Vagina (tissue), 2 donors: ENCODE measurements at regions not wholly inside any gene's neighbourhood (a gene's known extent, or its start where the extent isn't known, plus 50 kb on each side); places are given as distances from the start of the nearest gene placed in this dataset.
A peak's percentile ranks its signal among the peaks of the same experiment; 100 is the strongest.

Source experiments
- DNase-seq, 2 donors: peaks; one replicate each; pipeline ENCODE4 v3.0.0-alpha.2; 2017; ENCODE audit errors: extremely low spot score in 2 of 2
- H3K27ac ChIP-seq: fragments of 200-600 bp; sonication (generic); one replicate; pipeline ENCODE4 v1.5.1; 2019
- H3K27me3 ChIP-seq: fragments of 200-600 bp; sonication (generic); one replicate; pipeline ENCODE4 v1.5.1; 2019
- H3K36me3 ChIP-seq, 2 donors: fragments of 200-600 bp; sonication (generic); one replicate each; pipeline ENCODE4 v1.5.1; 2017 to 2019
- H3K4me1 ChIP-seq: fragments of 200-600 bp; sonication (generic); one replicate; pipeline ENCODE4 v1.5.1; 2019
- H3K4me3 ChIP-seq, 2 donors: fragments of 200-600 bp; sonication (generic); 1 replicate in 1 of 2; 2 replicates in 1 of 2; pipeline ENCODE4 v1.5.1; 2016 to 2019
- H3K9me3 ChIP-seq: fragments of 200-600 bp; sonication (generic); one replicate; pipeline ENCODE4 v1.5.1; 2019
- POLR2A ChIP-seq, 2 donors: fragments of 450-650 bp; IDR thresholded peaks; one replicate each; pipeline ENCODE4 v1.6.1; 2017; ENCODE audit warnings: antibody characterized with exemption in 2 of 2, mild to moderate bottlenecking in 2 of 2, moderate library complexity in 2 of 2
- POLR2AphosphoS5 ChIP-seq, 2 donors: sonication (generic); formaldehyde crosslinking; IDR thresholded peaks; one replicate each; pipeline ENCODE4 v1.9.0; 2017; ENCODE audit warnings: antibody characterized with exemption in 2 of 2, mild to moderate bottlenecking in 2 of 2, low read depth in 1 of 2; ENCODE audit not compliant: insufficient read depth in 1 of 2
- intact Hi-C: fragments of 100-400 bp; cut with DNase I; formaldehyde crosslinking; loops from one replicate; pipeline ENCODE4 v1.15.1; 2023
- TF ChIP-seq, protein P1 (sequence below), 3 experiments: fragments of 450-650 bp in 2 of 3; fragments of 200-600 bp in 1 of 3; sonication (generic) in 1 of 3; IDR thresholded peaks; one replicate each; pipeline ENCODE4 v1.5.1; 2017 to 2019; ENCODE audit warnings: antibody characterized with exemption in 3 of 3, mild to moderate bottlenecking in 2 of 3, moderate library complexity in 2 of 3

DNA sequence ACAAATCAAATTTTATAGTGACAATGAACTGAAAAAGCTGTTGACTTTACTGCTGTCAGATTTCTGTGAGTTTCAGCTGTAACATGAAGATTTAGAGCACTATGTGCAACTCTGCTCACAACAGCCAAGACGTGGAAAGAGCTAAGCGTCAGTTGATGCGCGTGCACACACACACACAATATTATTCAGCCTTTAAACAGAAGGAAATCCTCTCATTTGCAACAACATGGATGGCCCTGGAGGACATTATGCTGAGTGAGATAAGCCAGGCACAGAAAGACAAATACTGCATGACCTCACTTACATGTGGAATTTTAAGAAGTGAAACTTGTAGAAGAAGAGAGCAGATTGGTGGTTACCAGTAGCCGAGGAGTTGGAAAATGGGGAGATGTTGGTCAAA is 82.8 kb upstream of the FRMD4A start:
- H3K9me3 ChIP-seq, result no peaks in the 10 kb centered on the region
- intact Hi-C loops, result no loop called here
- H3K27me3 ChIP-seq, result no peaks in the 10 kb centered on the region
- no peak for DNase-seq
- H3K36me3 ChIP-seq, result no peaks in the 10 kb centered on the region
- H3K4me3 ChIP-seq, result no peak overlapping the region
- TF ChIP-seq POLR2AphosphoS5 (IDR thresholded peaks at IDR 0.05; ENCODE audit: insufficient read depth in 1 of 2, low read depth in 1 of 2) (no peak), POLR2A (IDR thresholded peaks at IDR 0.05) (no peak)
- TF ChIP-seq, protein P1, sequence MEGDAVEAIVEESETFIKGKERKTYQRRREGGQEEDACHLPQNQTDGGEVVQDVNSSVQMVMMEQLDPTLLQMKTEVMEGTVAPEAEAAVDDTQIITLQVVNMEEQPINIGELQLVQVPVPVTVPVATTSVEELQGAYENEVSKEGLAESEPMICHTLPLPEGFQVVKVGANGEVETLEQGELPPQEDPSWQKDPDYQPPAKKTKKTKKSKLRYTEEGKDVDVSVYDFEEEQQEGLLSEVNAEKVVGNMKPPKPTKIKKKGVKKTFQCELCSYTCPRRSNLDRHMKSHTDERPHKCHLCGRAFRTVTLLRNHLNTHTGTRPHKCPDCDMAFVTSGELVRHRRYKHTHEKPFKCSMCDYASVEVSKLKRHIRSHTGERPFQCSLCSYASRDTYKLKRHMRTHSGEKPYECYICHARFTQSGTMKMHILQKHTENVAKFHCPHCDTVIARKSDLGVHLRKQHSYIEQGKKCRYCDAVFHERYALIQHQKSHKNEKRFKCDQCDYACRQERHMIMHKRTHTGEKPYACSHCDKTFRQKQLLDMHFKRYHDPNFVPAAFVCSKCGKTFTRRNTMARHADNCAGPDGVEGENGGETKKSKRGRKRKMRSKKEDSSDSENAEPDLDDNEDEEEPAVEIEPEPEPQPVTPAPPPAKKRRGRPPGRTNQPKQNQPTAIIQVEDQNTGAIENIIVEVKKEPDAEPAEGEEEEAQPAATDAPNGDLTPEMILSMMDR (IDR thresholded peaks at IDR 0.05), result no peak
- no peak overlapping the region for H3K27ac ChIP-seq
- H3K4me1 ChIP-seq, result no peaks in the 10 kb centered on the region

DNA sequence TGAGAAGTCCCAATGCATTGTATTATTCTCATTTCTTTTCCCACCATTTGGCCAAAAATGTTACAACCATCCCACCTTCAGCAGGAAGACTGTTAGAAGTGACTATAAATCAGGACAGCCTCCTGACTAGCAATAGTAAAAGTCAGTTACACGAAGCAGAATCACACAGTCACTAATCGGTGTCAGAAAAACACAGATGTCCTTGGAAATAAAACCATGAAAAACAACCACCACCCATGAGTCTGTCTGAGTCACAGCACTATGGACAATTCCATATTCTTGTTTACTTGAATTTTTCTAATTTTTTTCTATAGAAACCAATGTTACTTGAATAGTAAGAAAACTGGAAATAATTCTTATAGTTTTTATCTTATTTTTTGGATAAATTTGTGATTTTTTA is 81.9 kb upstream of the FRMD4A start:
- H3K27me3 ChIP-seq, result no peaks in the 10 kb centered on the region
- TF ChIP-seq POLR2AphosphoS5 (IDR thresholded peaks at IDR 0.05; ENCODE audit: insufficient read depth in 1 of 2, low read depth in 1 of 2) (no peak), POLR2A (IDR thresholded peaks at IDR 0.05) (no peak)
- TF ChIP-seq, protein P1 (IDR thresholded peaks at IDR 0.05), result no peak
- DNase-seq, result no peak
- no peaks in the 10 kb centered on the region for H3K4me1 ChIP-seq
- H3K36me3 ChIP-seq, result no peaks in the 10 kb centered on the region
- no peaks in the 10 kb centered on the region for H3K9me3 ChIP-seq
- H3K27ac ChIP-seq, result no peak overlapping the region
- intact Hi-C loops, result no loop called here
- no peak overlapping the region for H3K4me3 ChIP-seq

DNA sequence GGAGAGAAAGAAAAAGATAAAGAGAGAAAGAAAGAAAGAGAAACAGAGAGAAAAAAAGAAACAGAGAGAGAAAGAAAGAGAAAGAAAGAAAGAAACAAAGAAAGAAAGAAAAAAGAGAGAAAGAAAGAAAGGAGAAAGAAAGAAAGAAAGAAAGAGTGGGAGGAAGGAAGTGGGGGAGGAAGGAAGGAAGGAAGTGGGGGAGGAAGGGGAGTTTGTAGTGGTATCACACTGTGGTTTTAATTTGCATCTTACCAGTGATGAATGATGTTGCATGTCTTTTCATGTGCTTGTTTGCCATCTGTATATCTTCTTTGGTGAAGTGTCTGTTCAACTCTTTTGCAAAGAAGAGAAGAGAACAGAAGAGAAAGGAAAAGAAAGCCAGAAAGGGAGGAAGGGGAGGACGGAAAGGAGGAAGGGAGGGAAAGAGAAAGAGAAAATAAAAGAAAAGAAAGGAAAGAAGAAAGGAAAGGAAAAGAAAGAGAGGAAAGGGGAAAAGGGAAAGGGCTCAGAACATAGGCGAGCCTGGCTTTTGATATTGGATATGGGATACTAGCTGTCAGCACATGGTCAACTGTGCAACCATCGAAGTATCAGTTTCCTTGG is 79.2 kb upstream of the FRMD4A start:
- Histone ChIP-seq H3K4me3 (no peak overlapping the region), H3K27me3 (no peaks in the 10 kb centered on the region), H3K36me3 (no peaks in the 10 kb centered on the region), H3K27ac (no peak overlapping the region), H3K4me1 (no peaks in the 10 kb centered on the region), H3K9me3 (no peaks in the 10 kb centered on the region)
- TF ChIP-seq POLR2AphosphoS5 (IDR thresholded peaks at IDR 0.05; ENCODE audit: insufficient read depth in 1 of 2, low read depth in 1 of 2) (no peak), POLR2A (IDR thresholded peaks at IDR 0.05) (no peak)
- TF ChIP-seq, protein P1 (IDR thresholded peaks at IDR 0.05), result no peak
- intact Hi-C loops, result no loop called here
- DNase-seq, result no peak

DNA sequence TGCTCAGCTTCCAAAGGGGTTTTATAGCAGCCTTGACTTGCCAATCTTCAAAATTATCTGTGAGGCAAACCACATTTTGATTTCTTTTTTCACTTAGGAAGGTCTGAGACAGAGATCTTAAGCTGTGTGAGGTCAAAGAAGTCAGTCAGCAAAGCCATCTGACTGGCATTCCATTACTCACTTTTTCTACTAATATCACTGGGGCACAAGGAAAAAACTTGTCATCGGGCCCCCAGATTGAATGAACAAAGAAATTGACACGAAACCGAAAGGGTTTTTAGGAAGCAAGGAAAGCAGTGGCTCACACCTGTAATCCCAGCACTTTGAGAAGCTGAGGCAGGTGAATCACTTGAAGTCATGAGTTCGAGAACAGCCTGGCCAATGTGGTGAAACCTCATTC is 78.5 kb upstream of the FRMD4A start:
- peak in 1 of 2 donors; percentile 19 for DNase-seq
- no peak overlapping the region for H3K27ac ChIP-seq
- TF ChIP-seq, protein P1 (IDR thresholded peaks at IDR 0.05), result no peak
- H3K4me3 ChIP-seq, result no peak overlapping the region
- intact Hi-C loops, result no loop called here
- H3K27me3 ChIP-seq, result no peaks in the 10 kb centered on the region
- no peaks in the 10 kb centered on the region for H3K4me1 ChIP-seq
- no peaks in the 10 kb centered on the region for H3K36me3 ChIP-seq
- H3K9me3 ChIP-seq, result no peaks in the 10 kb centered on the region

DNA sequence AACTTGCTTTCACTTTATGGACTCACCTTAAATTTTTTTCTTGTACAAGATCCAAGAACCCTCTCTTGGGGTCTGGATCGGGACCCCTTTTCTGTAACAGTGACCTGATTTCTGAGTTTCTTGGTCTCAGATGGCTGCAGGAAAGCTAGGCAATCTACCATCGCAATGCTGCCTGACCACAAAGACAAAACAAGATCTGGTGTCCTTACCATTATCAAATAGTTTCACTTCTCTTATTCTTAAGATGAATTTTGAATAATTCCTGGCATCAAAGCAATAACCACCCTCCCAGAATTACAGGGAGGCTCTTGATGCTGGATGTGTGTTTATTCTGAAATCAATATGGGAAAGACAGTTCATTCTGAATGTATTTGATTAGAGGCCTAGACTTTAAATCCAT is 77.4 kb upstream of the FRMD4A start:
- Histone ChIP-seq H3K4me3 (no peak overlapping the region), H3K27ac (no peak overlapping the region), H3K4me1 (no peaks in the 10 kb centered on the region), H3K27me3 (no peaks in the 10 kb centered on the region), H3K9me3 (no peaks in the 10 kb centered on the region), H3K36me3 (no peaks in the 10 kb centered on the region)
- DNase-seq, result peak in 1 of 2 donors; percentile 16
- intact Hi-C loops, result no loop called here
- TF ChIP-seq POLR2AphosphoS5 (IDR thresholded peaks at IDR 0.05; ENCODE audit: insufficient read depth in 1 of 2, low read depth in 1 of 2), result no peak
- TF ChIP-seq, protein P1 (IDR thresholded peaks at IDR 0.05), result no peak
- no peak for TF ChIP-seq POLR2A (IDR thresholded peaks at IDR 0.05)
